ENCODE measurements at regions not wholly inside any gene's neighbourhood (a gene's known extent, or its start where the extent isn't known, plus 50 kb on each side); places are given as distances from the start of the nearest gene placed in this dataset.

DNA sequence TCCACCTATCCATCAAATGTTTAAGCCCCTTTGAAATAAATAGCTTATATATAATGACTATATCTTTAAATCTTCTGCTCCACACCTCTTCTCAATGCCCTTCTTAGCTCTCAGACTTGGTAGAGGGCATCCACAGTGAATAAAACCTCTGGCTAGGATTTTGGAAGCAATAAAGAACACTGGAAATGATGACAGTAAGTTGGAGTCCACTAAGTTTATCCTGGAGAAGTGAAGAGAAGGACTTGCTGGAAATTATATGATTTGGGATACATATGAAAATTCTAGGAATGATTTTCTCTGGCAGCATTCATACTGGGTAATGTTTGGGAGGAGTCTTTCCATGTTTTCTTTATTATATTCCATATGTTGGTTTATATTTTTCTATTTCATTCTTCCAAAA, 133.5 kb upstream of the KL start:
- ATAC-seq (no peak), DNase-seq (no peak)
- no peaks in the 10 kb centered on the region for H3K36me3 ChIP-seq (ENCODE audit: insufficient read depth in 1 of 2, low read depth in 1 of 2)
- intact Hi-C loops (cut with DNase I): no loop called here
- no peak overlapping the region for H3K27ac ChIP-seq
- H3K9me3 ChIP-seq: peaks cover 2% of the 10 kb centered on the region
- no peaks in the 10 kb centered on the region for H3K4me1 ChIP-seq
- TF ChIP-seq, protein P1, sequence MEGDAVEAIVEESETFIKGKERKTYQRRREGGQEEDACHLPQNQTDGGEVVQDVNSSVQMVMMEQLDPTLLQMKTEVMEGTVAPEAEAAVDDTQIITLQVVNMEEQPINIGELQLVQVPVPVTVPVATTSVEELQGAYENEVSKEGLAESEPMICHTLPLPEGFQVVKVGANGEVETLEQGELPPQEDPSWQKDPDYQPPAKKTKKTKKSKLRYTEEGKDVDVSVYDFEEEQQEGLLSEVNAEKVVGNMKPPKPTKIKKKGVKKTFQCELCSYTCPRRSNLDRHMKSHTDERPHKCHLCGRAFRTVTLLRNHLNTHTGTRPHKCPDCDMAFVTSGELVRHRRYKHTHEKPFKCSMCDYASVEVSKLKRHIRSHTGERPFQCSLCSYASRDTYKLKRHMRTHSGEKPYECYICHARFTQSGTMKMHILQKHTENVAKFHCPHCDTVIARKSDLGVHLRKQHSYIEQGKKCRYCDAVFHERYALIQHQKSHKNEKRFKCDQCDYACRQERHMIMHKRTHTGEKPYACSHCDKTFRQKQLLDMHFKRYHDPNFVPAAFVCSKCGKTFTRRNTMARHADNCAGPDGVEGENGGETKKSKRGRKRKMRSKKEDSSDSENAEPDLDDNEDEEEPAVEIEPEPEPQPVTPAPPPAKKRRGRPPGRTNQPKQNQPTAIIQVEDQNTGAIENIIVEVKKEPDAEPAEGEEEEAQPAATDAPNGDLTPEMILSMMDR (IDR thresholded peaks at IDR 0.05): no peak
- no peak overlapping the region for H3K4me3 ChIP-seq
- H3K27me3 ChIP-seq (ENCODE audit: insufficient read depth in 3 of 3, low read length in 2 of 3): no peaks in the 10 kb centered on the region

- DNase-seq (no peak), ATAC-seq (no peak)
- TF ChIP-seq, protein P1 (IDR thresholded peaks at IDR 0.05): no peak
- intact Hi-C loops (cut with DNase I): no loop called here
- no peak overlapping the region for H3K4me3 ChIP-seq
- H3K27me3 ChIP-seq (ENCODE audit: insufficient read depth in 3 of 3, low read length in 2 of 3): no peaks in the 10 kb centered on the region
- H3K27ac ChIP-seq: no peak overlapping the region
- H3K4me1 ChIP-seq: no peaks in the 10 kb centered on the region
- WGBS, 3 donors: 13 to 17% (median 14%) methylated on average over 2 of the region's 2 CpGs
- H3K36me3 ChIP-seq (ENCODE audit: insufficient read depth in 1 of 2, low read depth in 1 of 2): no peaks in the 10 kb centered on the region
- H3K9me3 ChIP-seq: peaks cover 7% of the 10 kb centered on the region
Measured at GRCh38 chr13:32883474-32883873, 132.7 kb upstream of the KL start.

DNA sequence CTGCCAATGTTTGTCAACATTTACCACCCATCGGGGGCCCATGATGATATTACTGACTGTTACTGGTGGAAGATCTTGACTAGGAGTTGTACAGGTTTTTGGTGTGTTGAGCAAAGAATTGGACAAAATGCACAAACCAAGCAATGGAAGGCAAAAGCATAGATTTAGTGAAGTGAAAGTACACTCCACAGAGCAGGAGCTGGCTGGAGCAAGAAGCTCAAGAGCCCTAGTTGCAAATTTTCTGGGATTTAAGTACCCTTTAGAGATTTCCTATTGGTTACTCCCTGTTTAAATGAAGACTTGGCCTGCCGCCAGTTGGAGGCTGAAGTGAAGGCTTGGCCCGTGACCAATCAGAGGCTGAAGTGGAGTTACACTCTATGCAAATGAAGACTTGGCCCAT, 128.6 kb upstream of the KL start:
- no peaks in the 10 kb centered on the region for H3K36me3 ChIP-seq (ENCODE audit: insufficient read depth in 1 of 2, low read depth in 1 of 2)
- no peak for DNase-seq
- TF ChIP-seq, protein P1 (IDR thresholded peaks at IDR 0.05): no peak
- H3K27me3 ChIP-seq (ENCODE audit: insufficient read depth in 3 of 3, low read length in 2 of 3): no peaks in the 10 kb centered on the region
- peaks cover 7% of the 10 kb centered on the region for H3K9me3 ChIP-seq
- H3K27ac ChIP-seq: no peak overlapping the region
- no peak overlapping the region for H3K4me3 ChIP-seq
- 92 to 97% (median 95%) methylated on average over 3 of the region's 3 CpGs for WGBS, 3 donors
- H3K4me1 ChIP-seq: no peaks in the 10 kb centered on the region
- intact Hi-C loops (cut with DNase I): no loop called here
- no peak for ATAC-seq

DNA sequence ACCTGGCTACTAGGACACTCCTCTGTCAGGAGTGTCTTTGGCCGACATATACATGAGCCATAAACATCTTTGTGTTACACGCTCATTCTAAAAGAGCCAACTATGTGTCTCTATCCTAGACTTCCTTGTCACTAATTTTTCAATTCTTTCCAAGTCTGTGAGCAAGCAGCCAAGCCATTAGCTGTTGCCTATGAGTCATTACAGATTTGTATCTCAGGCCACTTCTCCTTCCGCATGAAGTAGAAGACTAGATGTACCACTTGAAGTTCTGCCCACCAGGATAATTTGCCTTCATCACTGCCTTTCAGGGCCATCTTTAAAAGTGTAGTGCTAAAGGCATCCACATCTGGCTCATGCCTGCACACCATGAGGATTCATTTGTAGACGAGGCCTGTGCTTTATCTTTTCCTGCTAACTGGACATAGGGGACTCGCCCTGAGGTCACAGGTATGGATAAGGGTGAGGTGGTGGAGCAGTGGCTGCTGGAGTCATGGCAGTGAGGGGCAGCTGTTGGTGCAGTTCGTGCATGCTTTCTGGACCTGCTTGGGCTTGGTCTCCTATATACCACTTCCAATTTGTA, 126.1 kb upstream of the KL start:
- no peaks in the 10 kb centered on the region for H3K36me3 ChIP-seq (ENCODE audit: insufficient read depth in 1 of 2, low read depth in 1 of 2)
- WGBS, 3 donors: 92 to 95% (median 93%) methylated on average over 6 of the region's 6 CpGs
- no peak for ATAC-seq
- H3K9me3 ChIP-seq: peaks cover 7% of the 10 kb centered on the region
- no peaks in the 10 kb centered on the region for H3K4me1 ChIP-seq
- H3K27ac ChIP-seq: no peak overlapping the region
- H3K27me3 ChIP-seq (ENCODE audit: insufficient read depth in 3 of 3, low read length in 2 of 3): no peaks in the 10 kb centered on the region
- no peak for DNase-seq
- intact Hi-C loops (cut with DNase I): no loop called here
- TF ChIP-seq, protein P1 (IDR thresholded peaks at IDR 0.05): no peak
- H3K4me3 ChIP-seq: no peak overlapping the region

GRCh38 chr13:32893176-32893575, 123.0 kb upstream of the KL start:
- Histone ChIP-seq H3K27me3 (ENCODE audit: insufficient read depth in 3 of 3, low read length in 2 of 3) (no peaks in the 10 kb centered on the region), H3K36me3 (ENCODE audit: insufficient read depth in 1 of 2, low read depth in 1 of 2) (no peaks in the 10 kb centered on the region), H3K27ac (no peak overlapping the region), H3K4me1 (no peaks in the 10 kb centered on the region), H3K4me3 (no peak overlapping the region), H3K9me3 (no peaks in the 10 kb centered on the region)
- WGBS, 3 donors: 85 to 87% (median 86%) methylated on average over 6 of the region's 6 CpGs
- ATAC-seq (no peak), DNase-seq (no peak)
- intact Hi-C loops (cut with DNase I): no loop called here
- TF ChIP-seq, protein P1 (IDR thresholded peaks at IDR 0.05): no peak

Measured in psoas muscle (tissue), 7 donors.